Kidney (tissue), 13 donors: ENCODE measurements at regions not wholly inside any gene's neighbourhood (a gene's known extent, or its start where the extent isn't known, plus 50 kb on each side); places are given as distances from the start of the nearest gene placed in this dataset.

Experiments
- DNase-seq, 5 donors: peaks; one replicate each; pipeline ENCODE4 v3.0.0-alpha.2; 2013 to 2020
- FAIRE-seq: peaks from 2 replicates; lab custom pipeline; 2012; peaks lifted over from hg19 to GRCh38; lab: Jason Lieb, UNC
- H3K27ac ChIP-seq, 2 donors: one replicate each; pipeline ENCODE4 v1.7.0; 2013; ENCODE audit warnings: low read depth in 2 of 2, low read length in 2 of 2, inconsistent platforms in 1 of 2
- H3K27me3 ChIP-seq: one replicate; pipeline ENCODE4 v1.7.1; 2013; ENCODE audit warnings: low read length, inconsistent platforms; ENCODE audit not compliant: control insufficient read depth, insufficient read depth
- H3K36me3 ChIP-seq, 3 donors: one replicate each; pipeline versions ENCODE4 v1.7.0 to v1.7.1; 2013; ENCODE audit warnings: low read length in 3 of 3, control low read depth in 1 of 3, inconsistent platforms in 1 of 3; ENCODE audit not compliant: insufficient read depth in 3 of 3, control insufficient read depth in 2 of 3
- H3K4me1 ChIP-seq, 3 donors: one replicate each; pipeline versions ENCODE4 v1.7.0 to v1.7.1; 2013; ENCODE audit warnings: low read length in 3 of 3, inconsistent platforms in 1 of 3, low read depth in 1 of 3; ENCODE audit not compliant: control insufficient read depth in 2 of 3, insufficient read depth in 2 of 3
- H3K4me3 ChIP-seq, 3 donors: one replicate each; pipeline versions ENCODE4 v1.7.0 to v1.8.1; 2013; ENCODE audit warnings: low read length in 3 of 3, control low read depth in 1 of 3, inconsistent platforms in 1 of 3
- H3K9ac ChIP-seq, 3 donors: one replicate each; pipeline versions ENCODE4 v1.7.0 to v1.7.1; 2013; ENCODE audit warnings: low read length in 3 of 3, control low read depth in 1 of 3, inconsistent platforms in 1 of 3
- H3K9me3 ChIP-seq, 3 donors: one replicate each; pipeline versions ENCODE4 v1.7.0 to v1.7.1; 2013; ENCODE audit warnings: low read length in 3 of 3, control low read depth in 1 of 3, inconsistent platforms in 1 of 3; ENCODE audit not compliant: control insufficient read depth in 2 of 3, insufficient read depth in 1 of 3
- CTCF ChIP-seq: IDR thresholded peaks from 3 replicates; pipeline ENCODE4 v1.5.1; 2012; ENCODE audit warnings: mild to moderate bottlenecking, moderate library complexity, borderline replicate concordance; ENCODE audit not compliant: insufficient read depth; ENCODE audit errors: extremely low read depth
- intact Hi-C: fragments of 100-400 bp; cut with DNase I; formaldehyde crosslinking; loops from one replicate; pipeline ENCODE4 v1.11.1; 2022
- donor health status: control.
- donor health status: control.
- donor health status: control.
- donor health status: control.
- donor health status: control.
- donor health status: DM: yes; HTN: yes; CAD: no.
- donor health status: Normal renal cell carcinoma (clear cell type).

- intact Hi-C loops = no loop called here
- peaks cover 4 to 7% (median 6%) of the 10 kb centered on the region in 3 donors for H3K4me1 ChIP-seq
- FAIRE-seq = no peak
- no peaks in the 10 kb centered on the region for H3K9me3 ChIP-seq
- no peak overlapping the region for H3K4me3 ChIP-seq
- H3K27me3 ChIP-seq = no peaks in the 10 kb centered on the region
- no peak overlapping the region for H3K27ac ChIP-seq
- DNase-seq = no peak
- no peaks in the 10 kb centered on the region for H3K36me3 ChIP-seq
- TF ChIP-seq CTCF = no peak
- H3K9ac ChIP-seq = no peak overlapping the region
Observed at GRCh38 chr6:43875849-43876572, 106.0 kb downstream of the VEGFA start.

- Histone ChIP-seq H3K4me1 (peaks cover 6 to 7% (median 6%) of the 10 kb centered on the region in 3 donors), H3K27ac (no peak overlapping the region), H3K27me3 (no peaks in the 10 kb centered on the region), H3K9ac (no peak overlapping the region), H3K9me3 (no peaks in the 10 kb centered on the region), H3K4me3 (no peak overlapping the region), H3K36me3 (no peaks in the 10 kb centered on the region)
- FAIRE-seq (no peak), DNase-seq (no peak)
- intact Hi-C loops = no loop called here
- no peak for TF ChIP-seq CTCF
Observed at GRCh38 chr6:43874814-43875590, 105.0 kb downstream of the VEGFA start.

- H3K4me3 ChIP-seq = no peak overlapping the region
- H3K9me3 ChIP-seq = no peaks in the 10 kb centered on the region
- TF ChIP-seq CTCF = no peak
- no peaks in the 10 kb centered on the region for H3K27me3 ChIP-seq
- FAIRE-seq (no peak), DNase-seq (peak in 4 of 5 donors; percentile 90 to 96 (median 95))
- no peak overlapping the region for H3K9ac ChIP-seq
- intact Hi-C loops = no loop called here
- no peak overlapping the region for H3K27ac ChIP-seq
- H3K36me3 ChIP-seq = no peaks in the 10 kb centered on the region
- H3K4me1 ChIP-seq = peaks cover 6 to 7% (median 6%) of the 10 kb centered on the region in 3 donors
Observed at GRCh38 chr6:43873806-43874714, 104.0 kb downstream of the VEGFA start.
